Kidney glomerular epithelial cell (primary cell): ENCODE measurements at regions not wholly inside any gene's neighbourhood (a gene's known extent, or its start where the extent isn't known, plus 50 kb on each side); places are given as distances from the start of the nearest gene placed in this dataset.
"Not testable (repeated sequence)": the region's sequence is repeated elsewhere in the genome, so short reads cannot be mapped to it uniquely, and the experiment has no call there.

Experiments used
- DNase-seq: peaks from one replicate; lab custom pipeline; 2025; lab: John Stamatoyannopoulos, UW

- DNase-seq: no peak
These were observed 121.1 kb downstream of the BOD1 start for GRCh38 chr5:173495225-173495904.

DNA sequence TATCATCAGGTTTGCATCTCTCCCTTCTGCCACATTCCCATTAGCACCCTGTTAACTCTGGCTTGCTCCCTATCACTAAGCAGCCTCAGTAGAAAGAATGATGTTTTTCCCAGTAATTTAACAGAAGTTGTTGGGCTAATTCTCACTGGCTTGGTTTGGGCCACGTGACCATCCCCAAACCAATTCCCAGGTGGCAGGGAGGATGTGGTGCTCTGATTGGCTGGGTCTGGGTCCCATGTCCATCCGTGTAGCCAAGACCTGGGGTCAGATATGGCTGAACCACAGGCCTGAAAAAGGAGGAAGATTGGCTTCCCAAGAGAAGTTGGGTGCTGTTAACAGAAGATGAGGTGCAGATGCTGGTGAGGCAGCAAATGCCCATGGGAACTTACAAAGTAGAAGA is 122.0 kb downstream of the BOD1 start:
- DNase-seq: no peak

DNA sequence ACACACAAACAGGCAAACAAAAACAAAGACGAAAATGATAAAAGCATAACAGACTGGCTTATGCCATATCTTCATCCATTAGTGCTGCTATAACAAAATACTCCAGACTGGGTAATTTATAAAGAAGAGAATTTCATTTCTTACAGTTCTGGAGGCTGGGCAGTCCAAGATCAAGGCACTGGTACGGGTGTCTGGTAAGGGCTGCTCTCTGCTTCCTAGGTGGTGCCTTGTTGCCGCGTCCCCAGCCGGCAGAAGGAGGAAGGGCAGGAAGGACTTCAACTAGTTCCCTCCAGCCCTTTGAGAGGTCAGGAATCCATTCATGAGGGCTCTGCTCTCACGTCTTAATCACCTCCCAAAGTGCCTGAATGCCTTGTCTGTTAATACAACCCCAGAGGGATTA is 122.6 kb downstream of the BOD1 start:
- DNase-seq: no peak

DNA sequence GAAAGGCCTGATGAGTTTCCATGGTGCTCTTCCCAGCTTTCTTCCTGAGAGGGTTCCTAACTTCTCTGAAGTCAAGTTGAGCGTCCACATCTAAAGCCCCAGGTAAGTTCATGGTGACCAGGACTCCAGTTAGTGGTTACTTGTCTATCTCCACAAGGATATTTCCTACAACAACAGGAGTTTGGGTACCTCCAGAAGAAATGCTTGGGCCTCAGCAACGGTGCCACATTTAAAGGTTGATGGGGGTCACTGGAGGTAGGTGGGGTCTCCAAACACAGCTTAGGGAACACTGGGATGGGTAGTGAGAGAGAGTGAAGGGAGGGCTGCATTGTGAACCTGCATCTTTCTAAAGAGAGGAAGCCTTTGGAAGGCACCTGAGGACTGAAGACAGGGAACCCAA is 123.4 kb downstream of the BOD1 start:
- DNase-seq: no peak

DNA sequence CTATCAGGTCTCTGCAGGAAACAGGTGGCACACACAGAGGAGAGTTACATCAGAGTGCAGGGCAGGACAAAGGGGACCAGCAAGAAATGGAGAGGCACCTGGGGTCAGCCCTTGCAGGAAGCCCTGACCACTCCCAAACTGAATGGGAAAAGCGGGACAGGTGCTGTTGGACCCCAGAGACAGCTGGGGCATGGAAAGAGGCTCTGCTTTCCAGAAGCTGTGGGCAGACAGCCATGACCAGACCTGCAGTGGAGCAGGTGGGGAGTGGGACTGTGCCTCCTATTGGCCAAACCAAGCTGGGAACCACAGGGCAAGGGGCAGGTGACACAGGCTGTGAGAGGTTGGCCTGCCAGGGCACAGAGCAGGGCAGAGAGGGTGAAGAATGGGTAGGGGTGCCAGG is 125.8 kb downstream of the BOD1 start:
- DNase-seq: no peak

DNA sequence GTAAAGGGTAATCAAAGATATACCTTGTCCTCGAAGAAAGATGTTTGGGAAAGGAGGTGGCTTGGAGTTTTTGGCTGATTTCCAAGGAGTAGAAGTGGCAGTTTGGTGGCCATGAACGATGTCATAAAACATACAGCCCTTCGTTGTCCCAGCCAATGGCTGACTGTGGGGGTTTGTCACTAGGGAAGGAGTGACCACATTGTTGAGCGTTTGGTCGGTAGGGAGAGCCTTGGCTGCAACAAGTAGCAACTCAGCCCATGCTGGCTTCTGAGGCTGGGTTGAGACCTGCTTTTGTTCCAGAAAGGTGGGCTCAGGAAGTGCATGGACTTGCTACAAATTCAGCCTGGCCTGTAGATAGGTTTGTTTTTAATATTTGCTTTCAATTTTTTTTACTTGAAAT is 128.3 kb downstream of the BOD1 start:
- no peak for DNase-seq

GRCh38 chr5:173487300-173487699 is 129.2 kb downstream of the BOD1 start:
- no peak for DNase-seq

DNA sequence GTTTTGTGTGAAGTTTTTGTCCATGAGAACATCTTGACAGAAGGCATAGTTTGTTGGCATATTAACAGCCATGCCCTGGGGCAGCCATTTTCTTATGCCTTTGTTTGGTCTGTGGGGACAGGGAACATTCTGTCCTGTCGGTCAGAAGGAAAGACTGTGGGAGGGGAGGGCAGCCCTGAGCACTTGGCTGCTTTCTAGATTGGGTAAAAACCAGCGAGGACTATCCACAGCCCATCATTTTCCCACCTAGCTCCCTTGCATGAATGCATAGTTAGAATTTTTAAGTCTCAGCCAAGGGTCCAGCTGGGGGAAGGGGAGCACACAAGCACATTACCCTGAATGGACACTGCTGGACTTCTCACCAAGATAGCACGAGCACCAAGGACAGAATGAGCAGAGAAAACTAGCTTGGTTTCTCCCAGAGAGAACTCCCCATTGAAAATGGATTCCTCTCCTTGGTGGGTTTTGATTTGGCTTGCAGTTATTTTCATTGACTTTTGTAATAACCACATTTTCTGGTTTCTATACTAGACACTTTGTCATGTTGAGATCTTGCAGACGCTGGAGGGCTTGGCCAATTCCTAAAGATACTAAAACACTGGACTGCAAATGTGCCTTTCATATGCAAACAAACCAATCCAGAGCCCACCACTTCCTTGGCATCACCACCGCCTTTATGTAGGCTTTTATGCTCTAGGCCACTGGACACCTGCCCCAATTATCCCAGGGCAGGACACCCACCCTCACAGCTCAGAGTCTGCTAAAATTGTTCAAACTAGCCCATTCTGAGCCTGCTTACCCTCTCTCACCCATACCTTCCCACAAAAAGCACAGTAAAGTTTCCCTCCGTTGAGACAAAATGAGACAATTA is 129.9 kb downstream of the BOD1 start:
- no peak for DNase-seq

DNA sequence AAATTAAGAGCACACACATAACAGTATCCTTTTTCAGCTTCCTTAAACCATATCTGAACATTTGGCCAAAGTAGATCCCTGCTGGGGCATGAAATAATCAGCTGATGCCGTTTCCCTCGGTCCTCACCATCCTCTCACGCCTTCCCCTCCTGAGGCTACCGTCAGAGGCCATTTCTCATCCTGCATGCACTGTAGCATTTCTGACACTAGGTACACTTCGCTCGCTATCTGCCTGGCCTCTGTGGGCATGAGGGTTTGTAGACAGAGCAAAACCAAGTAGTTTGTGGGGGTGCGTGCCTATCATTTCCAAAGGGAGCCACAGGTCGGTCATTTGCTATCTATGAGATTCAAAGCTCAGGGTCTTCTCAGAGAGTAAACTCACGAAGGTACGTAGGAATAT is 131.9 kb downstream of the BOD1 start:
- no peak for DNase-seq

- not testable (repeated sequence) for DNase-seq
These were observed 132.9 kb downstream of the BOD1 start for GRCh38 chr5:173483599-173483998.

- DNase-seq: no peak
These were observed 133.3 kb downstream of the BOD1 start for GRCh38 chr5:173483160-173483559.

DNA sequence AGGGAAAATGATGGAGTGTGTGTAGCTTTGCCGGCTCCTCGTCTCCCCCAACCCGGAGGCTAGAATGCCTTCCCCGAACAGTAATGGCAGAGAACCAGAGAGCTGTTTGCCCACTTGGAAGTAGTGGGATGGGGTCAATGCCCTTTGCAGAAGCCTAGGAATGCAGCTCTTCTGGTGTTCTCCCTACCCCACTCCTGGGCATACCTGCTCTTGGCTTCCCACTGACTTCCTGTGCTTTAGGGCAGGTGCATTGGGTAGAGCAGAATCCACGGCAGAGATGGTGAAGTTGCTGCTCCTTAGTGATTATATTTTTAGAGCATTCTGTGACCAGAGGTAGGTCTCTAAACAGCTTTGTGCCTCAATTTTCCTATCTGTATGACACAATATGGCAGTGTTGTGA is 134.6 kb downstream of the BOD1 start:
- no peak for DNase-seq

- DNase-seq: no peak
These were observed 135.6 kb downstream of the BOD1 start for GRCh38 chr5:173480896-173481295.

DNA sequence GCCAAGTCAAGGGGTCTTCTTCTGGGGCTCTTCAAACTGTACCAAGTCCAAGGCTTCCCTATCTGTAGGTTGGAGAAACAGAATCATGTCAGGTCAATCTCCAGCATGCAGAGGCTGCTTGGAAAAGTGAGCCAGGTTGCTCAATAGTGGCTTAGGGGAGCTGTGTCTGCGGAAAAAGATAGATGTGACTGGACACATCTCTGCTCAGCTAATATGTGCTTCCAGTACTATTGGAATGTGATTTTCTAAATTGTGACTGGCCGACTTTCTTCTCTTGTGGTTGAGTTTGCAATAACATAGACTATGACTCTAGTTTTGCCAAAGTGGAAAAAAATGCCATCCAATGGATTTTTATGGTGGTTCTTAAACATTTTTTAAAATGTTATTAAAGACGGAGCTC is 136.7 kb downstream of the BOD1 start:
- DNase-seq: no peak

GRCh38 chr5:173477345-173478040 is 139.0 kb downstream of the BOD1 start:
- DNase-seq: no peak

- DNase-seq: no peak
These were observed 140.7 kb downstream of the BOD1 start for GRCh38 chr5:173475780-173476179.

GRCh38 chr5:173474881-173475287 is 141.6 kb downstream of the BOD1 start:
- no peak for DNase-seq

DNA sequence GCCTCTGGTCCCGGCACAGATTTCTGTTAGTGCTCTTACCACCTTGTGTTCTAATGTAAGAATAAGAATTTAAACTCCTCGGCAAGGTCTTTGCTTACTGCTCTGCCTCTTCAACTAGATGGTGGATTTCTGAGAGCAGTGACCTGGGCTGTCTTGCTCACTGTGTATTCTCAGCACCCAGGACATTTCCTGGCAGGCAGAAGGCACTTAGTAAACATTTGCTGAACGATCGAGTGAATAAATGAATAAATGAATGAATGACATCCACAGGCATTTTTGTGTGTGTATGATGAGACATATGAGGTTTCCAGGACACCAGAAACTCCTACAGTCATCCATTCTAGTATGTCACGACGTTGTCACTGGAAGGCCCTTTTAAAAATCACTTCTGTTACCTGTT is 143.2 kb downstream of the BOD1 start:
- DNase-seq: no peak

DNA sequence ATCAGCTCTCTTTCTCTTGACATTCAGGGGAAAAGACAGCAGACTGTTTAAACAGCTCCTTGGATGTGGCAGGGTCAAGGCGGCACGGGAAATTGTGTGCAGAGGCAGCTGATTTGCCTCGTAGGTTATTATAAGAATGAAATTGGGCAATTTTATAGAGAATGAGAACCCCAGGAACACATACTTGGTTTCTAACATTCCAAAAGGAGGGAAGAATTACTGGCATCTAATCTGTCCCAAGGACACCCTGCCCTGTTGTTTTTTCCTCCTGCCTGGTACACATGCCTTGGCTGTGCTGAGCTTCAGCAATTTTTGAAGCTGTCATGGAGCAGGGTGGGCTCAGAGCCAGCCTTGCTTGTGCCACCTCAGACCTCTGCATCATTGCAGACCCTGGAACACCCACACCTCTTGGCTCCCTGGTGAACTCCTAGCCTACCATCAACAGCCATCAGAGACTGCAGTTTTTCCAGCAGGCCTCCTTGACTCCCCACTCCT is 143.6 kb downstream of the BOD1 start:
- DNase-seq: no peak

- peak; percentile 24 for DNase-seq
These were observed 143.9 kb upstream of the STC2 start for GRCh38 chr5:173472164-173472563.

- no peak for DNase-seq
These were observed 140.6 kb upstream of the STC2 start for GRCh38 chr5:173468821-173469251.

DNA sequence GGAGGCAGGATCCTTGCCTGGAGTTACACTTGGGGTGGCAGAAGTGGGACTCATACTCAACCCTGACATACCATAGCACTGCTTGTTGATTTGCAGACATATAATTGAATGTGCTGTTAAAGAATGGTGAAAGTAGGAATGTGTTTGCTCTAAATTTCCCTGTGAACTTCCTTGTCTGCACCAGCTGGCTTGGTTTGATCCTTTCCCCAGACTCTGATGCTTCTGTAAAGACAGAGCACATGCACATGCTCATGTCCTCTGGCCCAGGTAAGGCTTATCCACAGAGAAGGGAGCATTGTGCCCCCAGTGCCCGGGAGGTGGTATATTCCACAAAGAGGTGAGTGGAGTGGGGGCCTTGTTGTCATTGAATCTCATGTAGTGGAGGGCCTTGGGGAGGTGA is 138.0 kb upstream of the STC2 start:
- no peak for DNase-seq

- no peak for DNase-seq
These were observed 136.6 kb upstream of the STC2 start for GRCh38 chr5:173464813-173465212.
